ENCODE measurements at regions not wholly inside any gene's neighbourhood (a gene's known extent, or its start where the extent isn't known, plus 50 kb on each side); places are given as distances from the start of the nearest gene placed in this dataset.
"Not testable (repeated sequence)": the region's sequence is repeated elsewhere in the genome, so short reads cannot be mapped to it uniquely, and the experiment has no call there.

GRCh38 chrX:47302396-47302795 is 68.0 kb upstream of the ZNF157 start:
- no peak for DNase-seq (ENCODE audit: low spot score)

- not testable (repeated sequence) for DNase-seq (ENCODE audit: low spot score)
Measured at GRCh38 chrX:47306471-47307023, 63.8 kb upstream of the ZNF157 start.

- peak; percentile 24 for DNase-seq (ENCODE audit: low spot score)
Measured at GRCh38 chrX:47311932-47312774, 58.2 kb upstream of the ZNF157 start.

GRCh38 chrX:47313056-47313455 is 57.3 kb upstream of the ZNF157 start:
- DNase-seq (ENCODE audit: low spot score): no peak

- DNase-seq (ENCODE audit: low spot score): no peak
Measured at GRCh38 chrX:47316276-47317025, 53.9 kb upstream of the ZNF157 start.

All from germinal center (tissue), 1 donor.